Motor neuron (in vitro differentiated cells): ENCODE measurements at regions not wholly inside any gene's neighbourhood (a gene's known extent, or its start where the extent isn't known, plus 50 kb on each side); places are given as distances from the start of the nearest gene placed in this dataset.
"Not testable (repeated sequence)": the region's sequence is repeated elsewhere in the genome, so short reads cannot be mapped to it uniquely, and the experiment has no call there.

Experiments
- ATAC-seq, 8 experiments: fragments of 200-7000 bp; cut with Tn5 transposase; replicated peaks in 6 of 8; 2 replicates each; pipeline ENCODE4 v1.8.0; 2021; ENCODE audit warnings: mild to moderate bottlenecking in 8 of 8, moderate library complexity in 8 of 8
- H3K27ac ChIP-seq, 2 donors: fragments of 250-450 bp; sonication (Bioruptor Pico); 2 replicates each; pipeline ENCODE4 v1.9.0; 2021; ENCODE audit warnings: antibody characterized with exemption in 2 of 2, mild to moderate bottlenecking in 2 of 2, moderate library complexity in 1 of 2
- H3K4me1 ChIP-seq, 2 donors: fragments of 250-450 bp; sonication (Bioruptor Pico); replicated peaks in 1 of 2; 2 replicates each; pipeline ENCODE4 v1.6.1; 2021; ENCODE audit warnings: antibody characterized with exemption in 2 of 2, mild to moderate bottlenecking in 2 of 2, moderate library complexity in 1 of 2
- H3K4me3 ChIP-seq, 5 donors: fragments of 250-450 bp; sonication (Bioruptor Pico); 2 replicates each; pipeline ENCODE4 v1.9.0; 2021; ENCODE audit warnings: antibody characterized with exemption in 5 of 5, mild to moderate bottlenecking in 5 of 5, moderate library complexity in 4 of 5
- WGBS, 10 experiments: fragments of 450-650 bp; shearing (Covaris generic); methylation state at CpG; one replicate each; pipeline ENCODE4 v1.0.0; 2022; 5-methylcytosine and 5-hydroxymethylcytosine counted together
- in situ Hi-C, 9 experiments: fragments of 400-800 bp; cut with MboI; loops; one replicate each; pipeline ENCODE4 v1.15.0; 2021; ENCODE audit warnings: low sequenced_read_pairs in 9 of 9, low pct_unique_long_range_greater_than_20kb in 2 of 9; ENCODE audit not compliant: unreplicated experiment in 9 of 9

- no peak overlapping the region for H3K27ac ChIP-seq
- no peak overlapping the region for H3K4me3 ChIP-seq
- 0 to 100% (median 78%) methylated on average over 1 of the region's 1 CpG; no CpG with 5 or more reads in 2 of the 10 experiments for WGBS, 10 experiments
- in situ Hi-C loops, result no loop called here
- ATAC-seq, result no peak
- H3K4me1 ChIP-seq, result peaks cover 7 to 8% of the 10 kb centered on the region in 2 donors
Observed at GRCh38 chr4:13992975-13993520, 365.5 kb upstream of the BOD1L1 start.

DNA sequence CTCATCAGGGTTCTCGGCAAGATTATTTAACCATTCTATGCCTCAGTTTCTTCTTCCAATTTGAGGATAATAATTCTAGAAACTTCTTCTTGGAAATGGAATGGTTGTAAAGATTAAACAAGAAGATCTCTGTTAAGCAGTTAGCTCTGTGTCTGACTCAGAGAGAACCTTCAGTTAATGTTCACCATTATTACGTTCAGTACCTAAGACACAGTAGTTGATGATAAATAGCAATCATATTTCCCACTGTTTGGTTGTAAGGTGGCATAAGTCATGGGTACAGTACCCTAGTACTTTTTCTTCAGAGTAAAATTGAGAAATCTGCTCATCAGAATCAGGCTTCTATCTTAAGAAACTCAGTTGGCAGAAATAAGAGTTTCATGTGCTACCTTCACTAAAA, 366.5 kb upstream of the BOD1L1 start:
- WGBS, 10 experiments, result 71 to 100% (median 94%) methylated on average over 1 to 2 of the region's 2 CpGs; no CpG with 5 or more reads in 2 of the 10 experiments
- H3K27ac ChIP-seq, result no peak overlapping the region
- peaks cover 7 to 8% of the 10 kb centered on the region in 2 donors for H3K4me1 ChIP-seq
- no peak for ATAC-seq
- in situ Hi-C loops, result no loop called here
- no peak overlapping the region for H3K4me3 ChIP-seq

DNA sequence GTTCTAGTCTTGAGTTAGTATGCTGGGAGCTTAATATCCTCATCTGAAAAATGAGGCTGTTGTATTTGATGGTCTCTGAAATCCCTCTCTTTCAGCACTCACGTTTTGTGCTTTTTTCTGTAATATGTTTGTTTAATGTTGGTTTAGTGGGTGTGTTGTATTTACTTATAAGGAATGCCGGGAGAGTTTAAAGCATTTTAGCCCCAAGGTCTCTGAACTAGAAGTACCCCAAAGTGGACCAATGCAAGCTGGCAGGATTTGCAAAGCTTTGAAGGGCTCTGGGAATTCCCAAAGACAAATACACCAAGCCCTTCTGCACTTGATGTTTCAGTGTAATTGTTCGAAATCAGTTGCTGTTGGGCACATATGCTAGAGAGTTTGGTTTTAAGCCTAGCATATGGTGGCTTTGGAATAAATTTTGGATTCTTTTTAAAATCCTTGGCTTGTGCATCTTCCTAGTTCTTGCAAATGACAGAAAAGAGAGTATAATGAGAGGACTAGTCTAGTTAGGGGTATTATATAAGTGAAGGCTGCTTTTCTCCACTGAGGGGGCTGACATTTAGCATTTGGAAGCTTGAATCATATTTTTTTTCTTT, 371.4 kb upstream of the BOD1L1 start:
- H3K27ac ChIP-seq, result no peak overlapping the region
- no peak overlapping the region for H3K4me3 ChIP-seq
- in situ Hi-C loops, result no loop called here
- no peak for ATAC-seq
- 22 to 100% (median 71%) methylated on average over 1 to 3 of the region's 3 CpGs; no CpG with 5 or more reads in 2 of the 10 experiments for WGBS, 10 experiments
- no peaks in the 10 kb centered on the region for H3K4me1 ChIP-seq

GRCh38 chr4:14000091-14000814, 372.7 kb upstream of the BOD1L1 start:
- H3K4me1 ChIP-seq, result no peaks in the 10 kb centered on the region
- in situ Hi-C loops, result no loop called here
- no peak overlapping the region for H3K4me3 ChIP-seq
- ATAC-seq, result no peak
- no peak overlapping the region for H3K27ac ChIP-seq
- 0 to 89% (median 17%) methylated on average over 1 to 2 of the region's 2 CpGs; no CpG with 5 or more reads in 1 of the 10 experiments for WGBS, 10 experiments

DNA sequence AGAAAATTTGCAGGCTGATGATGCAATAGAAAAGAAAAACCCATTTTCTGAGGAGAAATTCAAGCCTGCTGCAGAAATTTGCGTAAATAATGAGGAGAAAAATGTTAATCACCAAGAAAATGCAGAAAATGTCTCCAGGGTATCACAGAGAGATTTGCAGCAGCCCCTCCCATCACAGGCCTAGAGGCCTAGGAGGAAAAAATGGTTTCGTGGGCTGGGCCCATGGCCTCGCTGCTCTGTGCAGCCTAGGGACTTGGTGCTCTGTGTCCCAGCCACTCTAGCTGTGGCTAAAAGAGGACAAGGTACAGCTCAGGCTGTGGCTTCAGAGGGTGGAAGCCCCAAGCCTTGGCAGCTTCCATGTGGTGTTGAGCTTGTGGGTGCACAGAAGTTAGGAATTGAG, 374.8 kb upstream of the BOD1L1 start:
- H3K27ac ChIP-seq, ATAC-seq, H3K4me1 ChIP-seq, in situ Hi-C loops, H3K4me3 ChIP-seq: not testable (repeated sequence)
- WGBS, 10 experiments, result 15 to 93% (median 60%) methylated on average over 1 to 3 of the region's 3 CpGs; no CpG with 5 or more reads in 2 of the 10 experiments

GRCh38 chr4:14008494-14008893, 381.0 kb upstream of the BOD1L1 start:
- ATAC-seq, result no peak
- no peaks in the 10 kb centered on the region for H3K4me1 ChIP-seq
- H3K4me3 ChIP-seq, result no peak overlapping the region
- WGBS, 10 experiments, result 10 to 100% (median 55%) methylated on average over 1 to 3 of the region's 3 CpGs
- in situ Hi-C loops, result no loop called here
- no peak overlapping the region for H3K27ac ChIP-seq

DNA sequence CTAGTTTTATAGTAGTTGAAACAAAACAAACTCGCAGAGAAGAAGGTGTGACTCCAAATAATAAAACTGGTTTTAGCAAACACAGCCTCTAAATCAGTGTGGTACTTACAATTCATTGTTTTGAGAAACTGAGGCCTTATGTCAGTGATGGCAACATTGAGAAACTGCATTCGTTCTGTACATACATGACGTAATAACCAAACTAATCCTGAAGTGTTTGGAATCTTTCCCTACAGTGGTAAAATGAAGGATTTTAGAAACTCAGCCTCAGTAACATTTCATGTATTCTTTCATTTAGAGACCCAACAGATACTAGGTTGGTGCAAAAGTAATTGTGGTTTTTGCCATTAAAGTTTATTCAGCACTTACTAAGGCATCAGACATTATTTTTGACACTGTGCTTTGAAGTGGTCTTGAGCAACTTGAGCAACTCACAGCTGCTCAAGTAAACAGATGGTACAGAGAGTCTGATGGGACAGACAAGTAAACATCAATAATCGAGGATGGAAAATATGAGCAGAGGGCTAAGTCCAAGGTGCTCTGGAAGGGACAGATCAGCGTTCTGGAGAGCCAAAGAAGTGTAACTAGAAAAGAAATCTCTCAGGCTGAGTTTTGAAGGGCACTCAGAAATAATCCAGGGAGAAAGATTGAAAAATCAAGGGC, 390.8 kb upstream of the BOD1L1 start:
- Histone ChIP-seq H3K4me1 (no peaks in the 10 kb centered on the region), H3K27ac (no peak overlapping the region), H3K4me3 (no peak overlapping the region)
- no peak for ATAC-seq
- WGBS, 10 experiments, result 20 to 90% (median 71%) methylated on average over 1 to 5 of the region's 5 CpGs
- in situ Hi-C loops, result no loop called here

DNA sequence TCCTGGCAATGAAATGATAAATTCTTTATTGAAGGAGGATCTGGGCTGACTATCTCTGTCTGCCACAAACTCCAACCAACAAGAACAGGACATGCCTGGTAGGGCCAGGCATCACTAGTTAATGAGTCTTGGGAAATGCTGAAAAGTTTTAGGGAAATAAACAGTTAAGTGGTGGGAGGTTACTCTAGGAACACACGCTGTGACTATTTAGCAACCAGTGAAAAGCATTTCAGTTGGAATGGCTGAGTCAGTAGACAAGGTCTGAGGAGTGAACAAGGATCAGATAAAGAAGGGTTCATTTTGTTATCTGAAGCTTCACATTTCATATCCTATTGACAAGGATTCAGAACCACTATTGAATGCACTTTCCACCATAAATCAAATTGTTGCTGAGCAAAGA, 394.9 kb upstream of the BOD1L1 start:
- ATAC-seq, result no peak
- 0 to 89% (median 22%) methylated on average over 1 of the region's 1 CpG; no CpG with 5 or more reads in 4 of the 10 experiments for WGBS, 10 experiments
- H3K4me1 ChIP-seq, result peaks cover 0 to 3% of the 10 kb centered on the region in 2 donors
- no peak overlapping the region for H3K4me3 ChIP-seq
- in situ Hi-C loops, result no loop called here
- no peak overlapping the region for H3K27ac ChIP-seq

DNA sequence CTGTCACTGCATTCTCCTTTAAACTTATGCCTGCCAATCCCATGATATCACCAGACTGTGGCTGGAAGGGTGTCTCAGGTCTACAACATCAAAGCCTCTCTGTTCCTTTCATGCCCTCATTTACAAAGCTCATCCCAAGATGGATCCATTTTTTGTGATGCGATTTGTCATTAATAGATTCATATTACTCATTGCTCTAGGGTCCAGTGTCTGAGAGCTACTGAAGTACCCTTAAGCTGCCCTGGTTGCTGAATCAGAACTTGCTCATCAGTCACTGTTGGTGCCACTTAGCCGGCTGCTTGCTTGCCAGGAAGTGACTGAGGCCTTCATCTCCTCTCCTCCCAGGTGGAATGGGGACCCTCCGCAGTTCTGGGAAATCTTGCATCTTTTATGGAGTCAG, 395.5 kb upstream of the BOD1L1 start:
- H3K27ac ChIP-seq, result no peak overlapping the region
- peak in 1 of 8 experiments; percentile 21 for ATAC-seq
- peaks cover 0 to 3% of the 10 kb centered on the region in 2 donors for H3K4me1 ChIP-seq
- H3K4me3 ChIP-seq, result no peak overlapping the region
- WGBS, 10 experiments, result 0 to 100% (median 88%) methylated on average over 1 to 3 of the region's 3 CpGs; no CpG with 5 or more reads in 2 of the 10 experiments
- in situ Hi-C loops, result no loop called here

DNA sequence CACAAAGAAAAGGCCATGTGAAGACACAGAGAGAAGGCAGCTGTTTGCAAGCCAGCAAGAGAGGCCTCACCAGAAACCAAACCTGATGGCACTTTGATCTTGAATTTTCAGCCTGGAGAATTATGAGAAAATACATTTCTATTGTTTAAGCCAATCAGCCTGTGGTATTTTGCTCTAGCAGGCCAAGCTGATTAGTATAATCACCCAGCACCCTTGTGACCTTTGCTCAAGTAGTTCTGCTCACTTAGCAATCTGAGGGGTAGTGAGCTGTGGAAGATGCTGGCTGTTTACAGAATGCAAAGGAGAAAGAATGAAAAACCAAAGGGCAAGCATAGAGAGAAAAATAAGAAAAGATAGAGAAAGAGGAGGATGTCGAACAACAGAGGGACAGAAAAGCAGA, 396.4 kb upstream of the BOD1L1 start:
- ATAC-seq, result no peak
- no peak overlapping the region for H3K27ac ChIP-seq
- WGBS, 10 experiments, result 24 to 94% (median 58%) methylated on average over 1 of the region's 1 CpG; no CpG with 5 or more reads in 2 of the 10 experiments

GRCh38 chr4:14025111-14025510, 397.6 kb upstream of the BOD1L1 start:
- no peak overlapping the region for H3K4me3 ChIP-seq
- ATAC-seq, result no peak
- in situ Hi-C loops, result no loop called here
- H3K27ac ChIP-seq, result no peak overlapping the region
- peaks cover 0 to 3% of the 10 kb centered on the region in 2 donors for H3K4me1 ChIP-seq
- WGBS, 10 experiments, result 0 to 100% (median 20%) methylated on average over 1 to 3 of the region's 5 CpGs; no CpG with 5 or more reads in 3 of the 10 experiments

More for the DNA sequence above, 396.4 kb upstream of the BOD1L1 start:
- H3K4me1 ChIP-seq, result peaks cover 0 to 3% of the 10 kb centered on the region in 2 donors
- in situ Hi-C loops, result no loop called here
- no peak overlapping the region for H3K4me3 ChIP-seq

GRCh38 chr4:14025891-14026290, 398.4 kb upstream of the BOD1L1 start:
- 80 to 100% (median 100%) methylated on average over 1 to 4 of the region's 5 CpGs; no CpG with 5 or more reads in 2 of the 10 experiments for WGBS, 10 experiments
- Histone ChIP-seq H3K27ac (no peak overlapping the region), H3K4me1 (peaks cover 0 to 3% of the 10 kb centered on the region in 2 donors), H3K4me3 (no peak overlapping the region)
- in situ Hi-C loops, result no loop called here
- ATAC-seq, result no peak

DNA sequence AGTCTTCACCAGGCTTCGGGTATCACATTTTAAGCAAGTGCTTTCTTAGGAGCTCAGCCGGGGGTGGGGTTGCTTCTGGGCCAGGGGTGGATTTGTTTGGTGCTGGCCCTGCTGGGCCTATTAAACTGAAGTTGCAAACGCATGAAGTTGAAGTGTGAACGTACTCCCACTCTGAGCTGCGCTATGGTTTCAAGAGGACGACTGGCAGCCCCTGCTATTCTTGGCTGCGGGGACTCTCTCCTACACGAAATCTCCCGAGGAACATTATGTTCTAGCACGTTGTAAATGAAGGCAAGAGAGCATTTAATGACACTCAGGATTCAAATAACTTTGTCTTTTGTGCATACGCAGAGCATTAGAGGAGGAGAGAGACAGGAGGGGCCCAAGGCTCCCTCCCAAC, 401.3 kb upstream of the BOD1L1 start:
- H3K4me1 ChIP-seq, result peaks cover 0 to 3% of the 10 kb centered on the region in 2 donors
- no peak overlapping the region for H3K27ac ChIP-seq
- WGBS, 10 experiments, result 29 to 85% (median 52%) methylated on average over 1 to 7 of the region's 11 CpGs; no CpG with 5 or more reads in 2 of the 10 experiments
- in situ Hi-C loops, result no loop called here
- no peak for ATAC-seq
- H3K4me3 ChIP-seq, result no peak overlapping the region
